AG09319 (cell line): ENCODE measurements at regions not wholly inside any gene's neighbourhood (a gene's known extent, or its start where the extent isn't known, plus 50 kb on each side); places are given as distances from the start of the nearest gene placed in this dataset.

ENCODE experiments used
- DNase-seq: peaks from one replicate; pipeline ENCODE4 v3.0.0-alpha.2; 2010; ENCODE audit warnings: low read depth; ENCODE audit errors: extremely low read depth
- TF ChIP-seq, protein P1 (sequence below): IDR thresholded peaks from 2 replicates; pipeline ENCODE4 v1.5.1; 2011; ENCODE audit warnings: low read depth, mild to moderate bottlenecking, inconsistent platforms, low read length, moderate library complexity

- peak; percentile 22 for DNase-seq
- TF ChIP-seq, protein P1, sequence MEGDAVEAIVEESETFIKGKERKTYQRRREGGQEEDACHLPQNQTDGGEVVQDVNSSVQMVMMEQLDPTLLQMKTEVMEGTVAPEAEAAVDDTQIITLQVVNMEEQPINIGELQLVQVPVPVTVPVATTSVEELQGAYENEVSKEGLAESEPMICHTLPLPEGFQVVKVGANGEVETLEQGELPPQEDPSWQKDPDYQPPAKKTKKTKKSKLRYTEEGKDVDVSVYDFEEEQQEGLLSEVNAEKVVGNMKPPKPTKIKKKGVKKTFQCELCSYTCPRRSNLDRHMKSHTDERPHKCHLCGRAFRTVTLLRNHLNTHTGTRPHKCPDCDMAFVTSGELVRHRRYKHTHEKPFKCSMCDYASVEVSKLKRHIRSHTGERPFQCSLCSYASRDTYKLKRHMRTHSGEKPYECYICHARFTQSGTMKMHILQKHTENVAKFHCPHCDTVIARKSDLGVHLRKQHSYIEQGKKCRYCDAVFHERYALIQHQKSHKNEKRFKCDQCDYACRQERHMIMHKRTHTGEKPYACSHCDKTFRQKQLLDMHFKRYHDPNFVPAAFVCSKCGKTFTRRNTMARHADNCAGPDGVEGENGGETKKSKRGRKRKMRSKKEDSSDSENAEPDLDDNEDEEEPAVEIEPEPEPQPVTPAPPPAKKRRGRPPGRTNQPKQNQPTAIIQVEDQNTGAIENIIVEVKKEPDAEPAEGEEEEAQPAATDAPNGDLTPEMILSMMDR = no peak
Measured at GRCh38 chr2:172282944-172283343, 144.4 kb upstream of the ITGA6 start.

- TF ChIP-seq, protein P1 = no peak
- no peak for DNase-seq
Measured at GRCh38 chr2:172283476-172283875, 143.9 kb upstream of the ITGA6 start.

- TF ChIP-seq, protein P1 = no peak
- no peak for DNase-seq
Measured at GRCh38 chr2:172284209-172284608, 143.2 kb upstream of the ITGA6 start.

- DNase-seq = peak; percentile 35
- TF ChIP-seq, protein P1 = no peak
Measured at GRCh38 chr2:172285010-172285621, 142.3 kb upstream of the ITGA6 start.

DNA sequence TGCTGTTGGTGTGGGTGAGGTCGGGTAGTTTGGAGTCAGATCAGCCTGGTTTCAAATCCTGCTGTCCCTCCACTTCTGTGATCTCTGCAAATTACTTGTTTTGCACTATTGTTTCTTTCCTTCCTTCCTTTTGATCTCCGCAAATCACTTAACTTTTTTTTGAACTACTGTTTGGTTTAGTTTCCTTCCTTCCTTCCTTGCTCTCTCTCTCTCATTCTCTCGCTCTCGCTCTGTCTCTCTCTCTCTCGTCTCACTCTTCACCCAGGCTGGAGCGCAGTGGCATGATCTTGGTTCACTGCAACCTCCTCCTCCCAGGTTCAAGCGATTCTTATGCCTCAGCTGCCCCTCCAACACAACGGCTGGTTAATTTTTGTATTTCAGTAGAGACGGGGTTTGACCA is 141.6 kb upstream of the ITGA6 start:
- DNase-seq = no peak

DNA sequence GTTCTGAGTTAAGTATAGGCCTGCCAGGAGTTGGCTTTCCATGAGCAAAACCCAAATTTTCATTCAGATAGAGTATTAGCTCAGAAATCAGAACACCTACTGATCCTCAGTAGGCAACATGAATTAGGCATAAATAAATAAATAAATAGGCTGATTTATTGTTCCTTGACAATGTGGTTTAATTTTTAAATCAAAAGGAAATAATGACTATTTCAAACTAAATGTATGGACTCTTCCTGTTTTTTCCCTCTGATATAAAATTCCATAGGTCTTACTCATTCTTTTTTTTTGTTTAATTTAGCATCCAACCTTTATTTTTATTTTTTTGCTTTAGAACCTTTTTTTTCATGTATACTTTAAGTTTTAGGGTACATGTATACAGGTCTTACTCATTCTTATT is 140.2 kb upstream of the ITGA6 start:
- no peak for DNase-seq
- TF ChIP-seq, protein P1 = no peak

More for the DNA sequence above, 141.6 kb upstream of the ITGA6 start:
- TF ChIP-seq, protein P1 = no peak

DNA sequence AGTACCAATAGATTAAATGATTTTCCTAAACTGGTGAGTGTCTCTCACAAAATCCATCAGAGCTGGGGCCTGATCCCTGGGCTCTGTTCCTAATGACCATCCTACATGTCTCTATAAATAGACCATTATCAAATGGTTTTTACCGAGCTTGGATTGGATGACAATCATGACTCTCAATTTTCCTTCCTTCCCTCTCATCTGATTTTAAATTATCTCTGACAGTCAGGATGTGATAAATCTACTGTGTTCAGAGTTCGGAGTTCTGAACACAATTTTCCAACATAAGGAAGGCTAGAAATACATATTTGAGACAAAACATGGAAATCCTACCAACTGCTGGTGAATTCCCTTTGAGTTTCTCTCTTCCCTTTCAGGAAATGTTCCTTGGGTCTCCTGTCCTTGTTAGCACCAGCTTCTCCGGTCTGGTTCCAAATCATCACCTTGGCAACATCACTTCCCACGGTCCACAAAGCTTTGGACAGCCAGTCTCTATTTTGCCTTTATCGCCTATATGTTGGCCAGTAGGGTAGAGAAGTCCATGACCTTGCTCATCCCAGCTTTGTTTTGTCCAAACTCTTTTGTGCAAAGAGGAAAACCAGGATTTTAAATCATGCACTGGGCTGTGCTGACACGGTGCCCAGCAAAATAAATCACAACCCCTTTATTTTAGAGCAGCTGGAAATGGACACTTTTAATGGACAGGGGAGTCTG is 139.6 kb upstream of the ITGA6 start:
- TF ChIP-seq, protein P1 = no peak
- no peak for DNase-seq
